ENCODE measurements at regions not wholly inside any gene's neighbourhood (a gene's known extent, or its start where the extent isn't known, plus 50 kb on each side); places are given as distances from the start of the nearest gene placed in this dataset.

DNA sequence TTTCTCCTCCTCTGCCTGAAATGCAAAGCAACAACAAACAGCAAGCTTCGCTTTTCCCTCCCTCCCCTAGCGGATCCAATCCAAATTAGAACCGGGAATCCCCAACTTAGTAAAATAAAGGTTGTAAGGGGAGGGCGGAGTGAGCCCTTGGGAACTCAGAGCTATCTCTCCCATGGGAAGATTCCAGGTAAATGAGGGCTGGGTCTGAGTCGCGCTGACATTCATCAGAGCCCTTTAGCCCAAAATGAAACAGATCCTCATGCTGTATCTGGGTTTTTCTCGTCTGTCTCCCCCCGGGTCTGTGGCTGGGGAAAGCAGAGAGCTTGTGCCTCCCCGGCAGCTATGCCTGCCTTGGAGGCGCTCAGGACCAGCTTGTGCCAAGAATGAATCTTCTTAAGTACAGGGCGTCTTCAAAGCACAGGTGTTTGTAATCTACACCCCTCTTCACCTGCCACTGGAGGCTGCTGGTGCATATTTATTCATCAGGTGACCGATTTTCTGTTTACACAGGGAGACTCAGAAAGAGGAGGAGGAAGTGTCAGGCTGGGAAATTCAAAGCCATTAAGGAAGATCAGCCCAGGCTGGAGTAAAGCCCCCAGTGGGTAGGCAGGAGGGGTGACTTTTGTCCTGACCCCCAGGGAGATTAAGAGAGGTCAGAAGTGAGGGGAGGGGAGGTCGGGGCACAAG, 55.0 kb upstream of the GSE1 start:
- Histone ChIP-seq H3K4me3 (ENCODE audit: insufficient read depth, low read depth, low read length) (peak overlapping the region; percentile 65), H4K20me1 (ENCODE audit: insufficient read depth, low read length) (peaks cover 62% of the 10 kb centered on the region), H3K4me1 (ENCODE audit: insufficient read depth, low read length) (peaks cover 19% of the 10 kb centered on the region), H3K9ac (ENCODE audit: low read length) (peak overlapping the region; percentile 80), H3K27ac (ENCODE audit: low read depth, low read length) (no peak overlapping the region), H3K9me3 (ENCODE audit: insufficient read depth, low read depth, low read length) (no peaks in the 10 kb centered on the region), H3K36me3 (ENCODE audit: insufficient read depth, low read length) (no peaks in the 10 kb centered on the region), H2AFZ (ENCODE audit: low read depth, low read length) (no peak overlapping the region), H3K27me3 (ENCODE audit: insufficient read depth, low read length) (no peaks in the 10 kb centered on the region), H3K79me2 (ENCODE audit: insufficient read depth, low read length) (peaks cover 52% of the 10 kb centered on the region), H3K4me2 (ENCODE audit: low read length) (peak overlapping the region; percentile 99)
- H3K4me1 Mint-ChIP-seq (ENCODE audit: low read depth, unreplicated experiment) = peaks cover 14% of the 10 kb centered on the region
- H3K27me3 Mint-ChIP-seq (ENCODE audit: low read depth, unreplicated experiment) = peaks cover 4% of the 10 kb centered on the region
- H3K9me3 Mint-ChIP-seq (ENCODE audit: unreplicated experiment) = no peaks in the 10 kb centered on the region
- FAIRE-seq (no peak), DNase-seq (ENCODE audit: low read depth) (no peak)
- peak overlapping the region; percentile 55 for H3K27ac Mint-ChIP-seq (ENCODE audit: unreplicated experiment)
- no peak for TF ChIP-seq CTCF (IDR thresholded peaks at IDR 0.05; ENCODE audit: insufficient read depth, low read depth, low read length)
- TF ChIP-seq EZH2 (IDR thresholded peaks at IDR 0.05; ENCODE audit: insufficient read depth, low read length) = no peak
- no peaks in the 10 kb centered on the region for H3K36me3 Mint-ChIP-seq (ENCODE audit: low read depth, unreplicated experiment)
- H3K4me3 Mint-ChIP-seq (ENCODE audit: unreplicated experiment) = peak overlapping the region; percentile 84

DNA sequence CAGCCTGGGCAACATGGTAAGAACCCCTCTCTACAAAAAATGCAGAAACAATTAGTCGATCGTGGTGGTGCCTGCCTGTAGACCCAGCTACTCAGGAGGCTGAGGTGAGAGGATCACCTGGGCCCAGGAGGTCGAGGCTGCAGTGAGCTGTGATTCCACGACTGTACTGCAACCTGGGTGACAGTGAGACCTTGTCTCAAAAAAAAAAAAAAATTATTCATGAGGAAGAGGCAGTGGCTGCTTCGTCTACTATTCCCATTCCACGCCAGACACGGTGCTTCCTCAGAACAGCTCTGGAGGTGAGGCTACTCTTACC, 52.2 kb upstream of the GSE1 start:
- H3K79me2 ChIP-seq (ENCODE audit: insufficient read depth, low read length) = peaks cover 67% of the 10 kb centered on the region

More for the DNA sequence above, 52.2 kb upstream of the GSE1 start:
- Histone ChIP-seq H4K20me1 (ENCODE audit: insufficient read depth, low read length) (peaks cover 84% of the 10 kb centered on the region), H3K4me1 (ENCODE audit: insufficient read depth, low read length) (peaks cover 17% of the 10 kb centered on the region), H3K27me3 (ENCODE audit: insufficient read depth, low read length) (no peaks in the 10 kb centered on the region), H3K4me3 (ENCODE audit: insufficient read depth, low read depth, low read length) (no peak overlapping the region), H3K27ac (ENCODE audit: low read depth, low read length) (no peak overlapping the region), H2AFZ (ENCODE audit: low read depth, low read length) (no peak overlapping the region), H3K9ac (ENCODE audit: low read length) (no peak overlapping the region), H3K36me3 (ENCODE audit: insufficient read depth, low read length) (no peaks in the 10 kb centered on the region), H3K4me2 (ENCODE audit: low read length) (no peak overlapping the region), H3K9me3 (ENCODE audit: insufficient read depth, low read depth, low read length) (no peaks in the 10 kb centered on the region)
- Mint-ChIP-seq H3K27ac (ENCODE audit: unreplicated experiment) (no peak overlapping the region), H3K4me3 (ENCODE audit: unreplicated experiment) (no peak overlapping the region), H3K9me3 (ENCODE audit: unreplicated experiment) (no peaks in the 10 kb centered on the region), H3K4me1 (ENCODE audit: low read depth, unreplicated experiment) (peaks cover 12% of the 10 kb centered on the region), H3K36me3 (ENCODE audit: low read depth, unreplicated experiment) (no peaks in the 10 kb centered on the region), H3K27me3 (ENCODE audit: low read depth, unreplicated experiment) (peaks cover 6% of the 10 kb centered on the region)
- TF ChIP-seq CTCF (IDR thresholded peaks at IDR 0.05; ENCODE audit: insufficient read depth, low read depth, low read length) (no peak), EZH2 (IDR thresholded peaks at IDR 0.05; ENCODE audit: insufficient read depth, low read length) (no peak)
- no peak for DNase-seq (ENCODE audit: low read depth)
- FAIRE-seq = no peak
